Lower leg skin (tissue), 3 donors: ENCODE measurements at regions not wholly inside any gene's neighbourhood (a gene's known extent, or its start where the extent isn't known, plus 50 kb on each side); places are given as distances from the start of the nearest gene placed in this dataset.

Source experiments
- POLR2A ChIP-seq, 2 donors: fragments of 450-650 bp; IDR thresholded peaks; one replicate each; pipeline ENCODE4 v1.6.1; 2016 to 2017; ENCODE audit warnings: antibody characterized with exemption in 2 of 2, mild to moderate bottlenecking in 1 of 2, moderate library complexity in 1 of 2
- TF ChIP-seq, protein P1 (sequence below), 3 donors: fragments of 450-650 bp; IDR thresholded peaks; one replicate each; pipeline ENCODE4 v1.5.1; 2016; ENCODE audit warnings: antibody characterized with exemption in 3 of 3, mild to moderate bottlenecking in 3 of 3, moderate library complexity in 2 of 3

DNA sequence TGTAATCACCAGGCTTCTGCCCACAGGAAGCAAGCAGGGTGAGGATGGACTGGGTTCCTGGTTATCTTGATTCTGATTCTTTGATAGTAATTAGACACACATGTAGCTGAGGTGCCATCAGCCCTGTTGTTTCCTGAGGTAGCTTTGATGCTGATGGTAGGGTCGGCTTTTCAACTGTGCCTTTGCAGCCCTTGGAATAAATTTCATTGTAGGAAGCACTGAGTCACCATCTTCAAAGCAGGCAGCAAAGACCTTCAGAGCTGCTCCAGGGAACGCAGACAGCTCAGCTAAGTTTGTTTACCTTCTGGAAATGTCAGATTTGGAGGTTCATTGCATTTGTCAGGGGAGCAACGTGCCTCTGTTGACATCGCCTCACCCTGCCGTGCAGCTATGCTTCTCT lies 135.4 kb downstream of the ASMT start:
- TF ChIP-seq, protein P1, sequence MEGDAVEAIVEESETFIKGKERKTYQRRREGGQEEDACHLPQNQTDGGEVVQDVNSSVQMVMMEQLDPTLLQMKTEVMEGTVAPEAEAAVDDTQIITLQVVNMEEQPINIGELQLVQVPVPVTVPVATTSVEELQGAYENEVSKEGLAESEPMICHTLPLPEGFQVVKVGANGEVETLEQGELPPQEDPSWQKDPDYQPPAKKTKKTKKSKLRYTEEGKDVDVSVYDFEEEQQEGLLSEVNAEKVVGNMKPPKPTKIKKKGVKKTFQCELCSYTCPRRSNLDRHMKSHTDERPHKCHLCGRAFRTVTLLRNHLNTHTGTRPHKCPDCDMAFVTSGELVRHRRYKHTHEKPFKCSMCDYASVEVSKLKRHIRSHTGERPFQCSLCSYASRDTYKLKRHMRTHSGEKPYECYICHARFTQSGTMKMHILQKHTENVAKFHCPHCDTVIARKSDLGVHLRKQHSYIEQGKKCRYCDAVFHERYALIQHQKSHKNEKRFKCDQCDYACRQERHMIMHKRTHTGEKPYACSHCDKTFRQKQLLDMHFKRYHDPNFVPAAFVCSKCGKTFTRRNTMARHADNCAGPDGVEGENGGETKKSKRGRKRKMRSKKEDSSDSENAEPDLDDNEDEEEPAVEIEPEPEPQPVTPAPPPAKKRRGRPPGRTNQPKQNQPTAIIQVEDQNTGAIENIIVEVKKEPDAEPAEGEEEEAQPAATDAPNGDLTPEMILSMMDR (IDR thresholded peaks at IDR 0.05) = no peak
- TF ChIP-seq POLR2A (IDR thresholded peaks at IDR 0.05) = no peak
